CD4-positive, alpha-beta T cell treated with Interleukin-10 for 1 hour (primary cell): ENCODE measurements at regions not wholly inside any gene's neighbourhood (a gene's known extent, or its start where the extent isn't known, plus 50 kb on each side); places are given as distances from the start of the nearest gene placed in this dataset.

ENCODE experiments used
- DNase-seq: peaks from one replicate; pipeline ENCODE4 v3.0.0-alpha.2; 2020

- no peak for DNase-seq
Measured at GRCh38 chr13:82938644-82939043, 943.6 kb downstream of the SLITRK1 start.

- DNase-seq: no peak
Measured at GRCh38 chr13:82934000-82934399, 948.3 kb downstream of the SLITRK1 start.

DNA sequence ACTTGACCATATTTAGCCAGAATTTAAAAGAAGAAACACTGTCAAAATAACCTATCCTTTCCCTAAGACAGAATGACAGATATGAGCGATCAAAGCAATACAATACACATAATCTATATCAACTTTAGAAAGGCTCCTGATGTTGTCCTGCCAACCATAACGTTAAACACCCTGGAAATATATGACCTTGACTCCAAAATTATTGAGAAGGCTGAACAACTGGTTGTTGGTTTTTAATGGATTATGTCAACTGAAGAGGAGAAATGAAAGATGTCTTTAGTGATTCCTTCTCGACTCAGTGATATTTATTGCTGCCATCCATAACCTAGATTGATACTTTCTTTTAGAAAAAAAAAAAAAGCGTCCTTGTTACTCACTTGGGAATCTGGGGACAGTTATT, 957.2 kb downstream of the SLITRK1 start:
- DNase-seq: no peak

DNA sequence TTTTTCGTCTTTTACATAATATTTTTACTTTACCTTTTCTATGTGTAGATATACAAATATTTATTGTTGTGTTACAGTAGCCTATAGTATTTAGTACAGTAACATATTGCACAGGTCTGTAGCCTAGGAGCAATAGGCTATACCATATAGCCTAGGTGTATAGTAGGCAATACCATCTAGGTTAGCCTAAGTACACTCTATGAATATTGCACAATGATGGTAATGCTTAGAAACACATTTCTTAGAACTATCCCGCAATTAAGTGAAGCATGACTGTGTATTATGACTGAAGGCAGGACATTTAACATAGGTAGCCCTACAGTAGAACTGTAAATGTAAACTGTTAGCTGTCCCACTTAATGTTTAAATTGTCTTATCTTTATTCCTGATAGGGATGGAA, 964.3 kb downstream of the SLITRK1 start:
- no peak for DNase-seq

GRCh38 chr13:82912564-82912963, 969.7 kb downstream of the SLITRK1 start:
- no peak for DNase-seq

DNA sequence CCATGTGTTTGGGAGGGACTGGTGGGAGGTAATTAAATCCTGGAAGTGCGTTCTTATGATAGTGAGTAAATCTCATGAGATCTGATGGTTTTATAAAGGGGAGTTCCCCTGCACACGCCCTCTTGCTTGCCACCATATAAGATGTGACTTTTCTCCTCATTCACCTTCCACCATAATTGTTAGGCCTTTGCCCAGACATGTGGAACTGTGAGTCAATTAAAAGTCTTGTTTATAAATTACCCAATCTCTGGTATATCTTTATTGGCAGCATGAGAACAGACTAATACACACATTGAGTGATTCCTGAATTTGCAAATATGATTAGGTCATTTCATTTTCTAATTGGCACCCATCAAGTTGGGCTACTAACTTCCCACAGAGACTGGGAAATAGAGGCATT, 977.2 kb downstream of the SLITRK1 start:
- DNase-seq: no peak

DNA sequence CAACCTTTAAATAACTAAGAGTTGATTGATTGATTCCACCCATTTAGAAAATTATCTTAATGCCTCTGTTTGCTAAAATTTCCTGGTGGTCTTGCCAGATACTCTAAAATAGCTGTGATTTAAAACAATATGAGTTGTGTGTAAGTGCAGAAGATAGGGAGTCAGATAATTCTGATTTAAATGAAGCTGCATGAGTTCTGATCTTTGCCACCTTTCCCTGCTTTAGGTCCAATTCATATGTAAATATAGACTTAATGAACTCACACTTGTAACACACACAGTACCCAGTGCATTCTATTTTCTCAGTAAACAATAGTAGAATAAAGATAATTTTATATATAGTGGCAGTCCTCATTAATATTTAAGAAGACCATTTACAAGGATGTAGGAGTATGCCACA, 981.8 kb downstream of the SLITRK1 start:
- DNase-seq: no peak

DNA sequence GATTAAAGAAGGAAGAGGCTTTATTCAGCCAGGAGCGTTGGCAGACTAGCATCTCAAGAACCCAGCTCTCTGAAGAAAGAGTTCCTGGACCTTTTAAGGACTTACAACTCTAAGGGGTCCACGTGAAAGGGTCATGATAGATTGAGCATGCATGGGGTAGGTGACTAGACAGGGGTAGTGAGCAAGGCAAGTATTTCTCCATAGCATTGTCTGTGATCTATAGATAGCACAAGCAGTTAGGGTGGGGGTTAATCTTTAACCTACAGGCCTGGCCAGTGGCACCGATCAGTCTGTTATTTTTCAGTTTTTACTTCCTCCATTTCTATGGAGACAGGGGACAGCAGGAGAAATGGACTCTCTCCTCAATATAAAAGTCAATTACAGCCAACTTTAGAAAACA, 983.7 kb downstream of the SLITRK1 start:
- DNase-seq: no peak

DNA sequence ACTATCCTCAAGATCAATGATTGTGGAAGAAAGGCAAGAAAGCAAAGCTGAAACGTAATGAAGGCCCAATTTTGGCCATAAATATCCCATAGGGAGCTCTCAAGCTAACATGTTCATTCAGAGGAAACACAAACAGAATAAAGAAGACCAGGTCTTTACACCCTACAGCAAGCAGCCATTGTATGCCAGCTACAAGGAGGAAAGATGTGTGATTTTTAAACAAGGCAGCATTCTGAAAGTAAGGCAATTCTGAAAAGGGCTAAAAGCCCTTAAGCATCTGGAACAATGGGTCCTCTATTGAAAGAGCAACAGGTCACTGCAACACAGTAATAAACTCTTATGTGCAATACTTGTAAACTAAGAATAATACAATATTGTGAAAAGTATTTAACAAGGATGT, 1002.4 kb downstream of the SLITRK1 start:
- no peak for DNase-seq

- no peak for DNase-seq
Measured at GRCh38 chr13:82878536-82878935, 1003.7 kb downstream of the SLITRK1 start.

GRCh38 chr13:82867284-82867683, 1015.0 kb downstream of the SLITRK1 start:
- no peak for DNase-seq

- no peak for DNase-seq
Measured at GRCh38 chr13:82850644-82851043, 1031.6 kb downstream of the SLITRK1 start.

DNA sequence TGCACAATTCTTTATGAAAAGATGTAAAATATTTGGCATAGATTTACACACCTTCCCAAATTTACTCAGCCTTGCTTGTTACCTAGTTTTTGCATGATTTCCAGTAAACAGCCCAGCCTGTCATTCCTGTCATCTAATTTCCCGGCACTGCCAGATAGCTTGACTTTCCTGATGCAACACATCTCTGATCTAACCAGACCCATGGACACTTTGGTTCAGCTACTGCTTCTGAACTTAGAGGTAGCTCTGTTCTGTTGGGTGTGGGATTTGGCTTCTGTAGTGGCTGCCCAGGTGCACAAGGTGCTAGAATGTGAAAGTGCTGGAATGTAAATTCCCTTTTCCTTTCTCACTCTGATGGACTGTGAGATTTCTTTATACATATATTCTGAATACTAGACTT, 1033.5 kb downstream of the SLITRK1 start:
- DNase-seq: no peak

DNA sequence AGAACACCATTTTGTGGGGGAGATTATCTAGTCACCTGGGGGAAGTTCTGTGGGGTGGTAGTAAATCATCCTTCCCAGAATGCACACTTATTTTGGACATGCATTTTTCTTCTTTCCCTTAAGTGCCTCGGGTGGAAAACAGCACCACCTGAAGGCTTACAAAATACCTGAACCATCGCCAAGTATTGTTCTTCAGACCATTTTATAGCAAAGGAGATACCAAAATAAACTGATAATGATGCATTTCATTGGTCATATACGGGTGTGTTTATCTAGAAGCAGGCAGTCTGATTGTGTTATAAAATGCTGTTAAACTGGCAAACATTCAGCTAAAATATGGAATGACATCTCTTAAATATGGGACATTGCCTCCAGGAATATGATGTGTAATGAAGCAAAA, 1034.7 kb downstream of the SLITRK1 start:
- DNase-seq: no peak

DNA sequence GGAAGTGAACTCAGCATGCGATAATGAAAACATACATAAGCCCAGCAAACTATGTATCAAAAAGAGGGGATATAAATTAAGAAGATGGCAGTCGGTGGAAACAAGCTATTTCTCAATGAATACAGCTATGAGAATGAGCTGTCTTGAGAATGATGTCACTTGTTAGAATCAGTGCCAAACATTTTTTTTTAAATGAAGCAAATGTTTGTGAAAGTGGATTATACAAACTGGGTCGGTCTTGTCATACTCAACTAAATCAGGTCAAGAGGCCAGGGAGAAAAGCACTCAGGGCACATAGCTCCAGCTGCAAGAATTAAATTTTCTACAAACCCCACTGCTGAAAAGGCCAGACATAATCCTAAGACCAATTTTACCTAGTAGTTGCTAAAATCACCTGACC, 1048.4 kb downstream of the SLITRK1 start:
- no peak for DNase-seq

- DNase-seq: no peak
Measured at GRCh38 chr13:82829040-82829439, 1053.2 kb downstream of the SLITRK1 start.

DNA sequence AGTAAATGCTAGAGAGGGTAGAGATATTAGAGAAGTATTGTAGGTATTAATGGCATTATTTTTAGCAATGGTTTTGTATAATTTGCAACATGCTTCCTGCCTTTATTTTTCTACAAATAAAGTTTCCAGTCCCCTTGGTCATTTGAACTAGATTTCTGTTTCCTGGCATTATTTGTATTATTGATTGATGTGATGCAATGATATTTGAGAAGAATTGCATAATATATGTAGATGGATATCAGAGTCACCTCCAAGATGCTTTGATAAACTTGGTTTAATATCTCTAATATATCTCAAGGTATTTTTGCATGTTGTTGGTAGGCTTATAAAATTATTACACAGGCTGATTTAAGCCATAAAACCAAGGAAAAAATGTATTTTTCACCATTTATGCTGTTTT, 1054.5 kb downstream of the SLITRK1 start:
- DNase-seq: no peak

DNA sequence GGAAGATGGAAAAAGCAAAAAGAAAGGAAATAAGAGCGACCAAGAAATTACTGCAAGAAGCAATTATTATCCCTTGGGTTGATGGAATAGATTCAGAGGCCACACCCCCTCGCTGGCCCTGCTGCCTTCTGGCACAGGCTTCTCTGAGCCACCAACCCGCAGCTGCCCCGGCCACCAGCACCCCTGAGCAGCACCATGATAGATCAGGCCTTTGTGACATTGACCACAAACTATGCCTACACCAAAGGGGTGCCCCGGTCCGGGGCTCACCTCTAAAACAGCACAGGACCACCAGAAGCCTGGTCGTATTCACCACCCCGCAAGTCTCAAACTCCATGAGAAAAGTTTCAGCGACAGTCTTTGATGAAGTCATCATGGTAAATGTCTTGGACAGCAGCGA, 1059.3 kb downstream of the SLITRK1 start:
- no peak for DNase-seq

DNA sequence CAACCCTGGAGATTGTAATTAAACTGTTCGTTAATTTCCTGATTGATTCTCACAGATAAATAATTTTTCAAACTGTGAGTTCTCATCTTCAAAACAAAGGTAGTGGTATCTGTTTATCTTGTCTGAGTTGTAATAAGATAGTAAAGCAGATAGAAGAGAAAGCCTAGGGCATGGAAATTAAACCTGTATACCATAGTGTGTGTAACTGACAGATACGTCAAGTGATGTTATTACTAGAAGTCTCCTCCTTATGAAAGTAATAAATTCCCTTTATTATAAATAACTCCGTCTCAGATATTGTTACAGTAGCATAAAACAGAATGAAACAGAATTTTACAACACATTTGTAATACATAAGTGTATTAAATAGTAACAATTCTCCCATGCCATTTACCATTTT, 1065.1 kb downstream of the SLITRK1 start:
- DNase-seq: no peak

- DNase-seq: no peak
Measured at GRCh38 chr13:82815791-82816190, 1066.5 kb downstream of the SLITRK1 start.

- DNase-seq: no peak
Measured at GRCh38 chr13:82803341-82803740, 1078.9 kb downstream of the SLITRK1 start.

DNA sequence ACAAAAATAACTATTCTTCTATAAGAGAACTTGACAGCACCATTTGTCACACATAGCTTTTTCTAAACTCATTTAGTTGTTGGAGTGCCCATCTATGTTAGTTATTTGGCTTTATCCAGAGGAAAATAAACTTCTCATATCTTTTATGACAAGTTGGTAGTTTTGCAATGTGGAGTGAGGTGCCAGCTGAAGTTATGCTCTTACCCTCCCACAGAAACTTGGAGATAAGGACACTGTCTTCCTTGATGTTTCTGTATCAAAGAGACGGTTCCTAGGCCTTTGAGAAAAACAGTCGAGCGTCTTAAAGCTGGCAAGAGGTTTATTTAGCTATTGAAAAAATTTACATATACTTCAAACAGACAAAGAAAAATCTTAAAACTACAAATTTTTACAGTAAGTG, 1079.7 kb downstream of the SLITRK1 start:
- no peak for DNase-seq

GRCh38 chr13:82800391-82800790, 1081.9 kb downstream of the SLITRK1 start:
- DNase-seq: no peak

DNA sequence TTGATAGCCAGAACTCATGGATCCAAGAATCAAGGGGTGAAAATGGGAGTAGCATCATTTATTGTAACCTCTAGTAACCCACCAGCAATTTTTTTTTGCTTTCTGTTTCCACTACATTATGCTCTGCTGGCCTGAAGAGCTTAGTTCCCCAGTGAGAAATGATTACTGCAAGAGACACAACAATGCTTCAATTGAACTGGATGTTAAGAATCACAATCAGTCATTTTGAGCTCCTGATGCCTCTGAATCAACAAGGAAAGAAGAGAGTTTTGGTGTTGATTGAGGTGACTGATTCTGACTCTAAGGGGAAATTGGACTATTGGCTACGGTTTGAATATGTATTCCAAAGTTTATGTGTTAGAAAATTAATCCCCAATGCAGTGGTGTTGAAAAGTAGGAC, 1084.4 kb downstream of the SLITRK1 start:
- no peak for DNase-seq

- DNase-seq: no peak
Measured at GRCh38 chr13:82791035-82791434, 1091.2 kb downstream of the SLITRK1 start.

GRCh38 chr13:82772816-82773215, 1109.5 kb downstream of the SLITRK1 start:
- DNase-seq: no peak
